NCI-H69 (cell line): ENCODE measurements at regions not wholly inside any gene's neighbourhood (a gene's known extent, or its start where the extent isn't known, plus 50 kb on each side); places are given as distances from the start of the nearest gene placed in this dataset.
A peak's percentile ranks its signal among the peaks of the same experiment; 100 is the strongest.

Experiments
- DNase-seq: peaks from one replicate; lab custom pipeline; 2025; lab: John Stamatoyannopoulos, UW

- no peak for DNase-seq
These were observed 68.1 kb downstream of the TEKT4 start for GRCh38 chr2:94939349-94939748.

- no peak for DNase-seq
These were observed 76.1 kb downstream of the TEKT4 start for GRCh38 chr2:94947097-94948016.

GRCh38 chr2:94955702-94956101 is 69.8 kb upstream of the MAL start:
- DNase-seq = peak; percentile 96

GRCh38 chr2:94956797-94957391 is 68.6 kb upstream of the MAL start:
- peak; percentile 71 for DNase-seq

GRCh38 chr2:94958245-94958644 is 67.3 kb upstream of the MAL start:
- DNase-seq = no peak

GRCh38 chr2:94960266-94960665 is 65.2 kb upstream of the MAL start:
- peak; percentile 54 for DNase-seq

- DNase-seq = no peak
These were observed 64.8 kb upstream of the MAL start for GRCh38 chr2:94960751-94961150.

- no peak for DNase-seq
These were observed 61.3 kb upstream of the MAL start for GRCh38 chr2:94964193-94964592.

GRCh38 chr2:94966689-94967088 is 58.8 kb upstream of the MAL start:
- no peak for DNase-seq

- peak; percentile 40 for DNase-seq
These were observed 55.2 kb upstream of the MAL start for GRCh38 chr2:94970353-94970752.
